ENCODE measurements at regions not wholly inside any gene's neighbourhood (a gene's known extent, or its start where the extent isn't known, plus 50 kb on each side); places are given as distances from the start of the nearest gene placed in this dataset.
A peak's percentile ranks its signal among the peaks of the same experiment; 100 is the strongest.

GRCh38 chr7:57198801-57199200 is 66.6 kb upstream of the ZNF479 start:
- intact Hi-C loops (cut with DNase I; ENCODE audit: low total_unique reads), result no loop called here
- Histone ChIP-seq H3K9me3 (peaks cover 0 to 53% (median 0%) of the 10 kb centered on the region in 8 donors), H3K27me3 (replicated peaks in 1 of 7) (no peaks in the 10 kb centered on the region), H3K27ac (no peak overlapping the region), H3K36me3 (no peaks in the 10 kb centered on the region), H3K4me1 (no peaks in the 10 kb centered on the region), H3K4me3 (no peak overlapping the region)
- WGBS, 5 donors, result 83 to 93% (median 89%) methylated on average over 9 of the region's 9 CpGs
- no peak for TF ChIP-seq POLR2AphosphoS5 (IDR thresholded peaks at IDR 0.05)
- TF ChIP-seq POLR2A (IDR thresholded peaks at IDR 0.05), result no peak
- no peak for TF ChIP-seq CTCF (IDR thresholded peaks at IDR 0.05 in 8 of 11, conservative IDR thresholded peaks at IDR 0.05 in 3 of 11)
- DNase-seq, result peak; percentile 41

GRCh38 chr7:57199252-57199651 is 67.0 kb upstream of the ZNF479 start:
- Histone ChIP-seq H3K9me3 (peaks cover 0 to 58% (median 0%) of the 10 kb centered on the region in 8 donors), H3K4me1 (no peaks in the 10 kb centered on the region), H3K27me3 (replicated peaks in 1 of 7) (no peaks in the 10 kb centered on the region), H3K36me3 (no peaks in the 10 kb centered on the region), H3K27ac (no peak overlapping the region), H3K4me3 (no peak overlapping the region)
- intact Hi-C loops (cut with DNase I; ENCODE audit: low total_unique reads), result no loop called here
- TF ChIP-seq CTCF (IDR thresholded peaks at IDR 0.05 in 8 of 11, conservative IDR thresholded peaks at IDR 0.05 in 3 of 11), result no peak
- no peak for TF ChIP-seq POLR2A (IDR thresholded peaks at IDR 0.05)
- TF ChIP-seq POLR2AphosphoS5 (IDR thresholded peaks at IDR 0.05), result no peak
- 86 to 91% (median 88%) methylated on average over 7 of the region's 7 CpGs for WGBS, 5 donors
- peak; percentile 8 for DNase-seq

GRCh38 chr7:57201021-57201894 is 69.0 kb upstream of the ZNF479 start:
- DNase-seq, result peak; percentile 51

More at GRCh38 chr7:57201021-57201894, 69.0 kb upstream of the ZNF479 start:
- no peak overlapping the region for H3K4me3 ChIP-seq
- TF ChIP-seq POLR2A (IDR thresholded peaks at IDR 0.05), result no peak
- no peak for TF ChIP-seq CTCF (IDR thresholded peaks at IDR 0.05 in 8 of 11, conservative IDR thresholded peaks at IDR 0.05 in 3 of 11)
- TF ChIP-seq POLR2AphosphoS5 (IDR thresholded peaks at IDR 0.05), result no peak
- intact Hi-C loops (cut with DNase I; ENCODE audit: low total_unique reads), result no loop called here
- WGBS, 5 donors, result 87 to 92% (median 90%) methylated on average over 12 to 14 of the region's 14 CpGs
- no peak overlapping the region for H3K27ac ChIP-seq
- no peaks in the 10 kb centered on the region for H3K27me3 ChIP-seq (replicated peaks in 1 of 7)
- no peaks in the 10 kb centered on the region for H3K4me1 ChIP-seq
- H3K36me3 ChIP-seq, result no peaks in the 10 kb centered on the region
- H3K9me3 ChIP-seq, result peaks cover 0 to 78% (median 0%) of the 10 kb centered on the region in 8 donors
